ELF-1 (cell line): ENCODE measurements at regions not wholly inside any gene's neighbourhood (a gene's known extent, or its start where the extent isn't known, plus 50 kb on each side); places are given as distances from the start of the nearest gene placed in this dataset.
"Not testable (repeated sequence)": the region's sequence is repeated elsewhere in the genome, so short reads cannot be mapped to it uniquely, and the experiment has no call there.

Source experiments
- DNase-seq: peaks from one replicate; pipeline ENCODE4 v3.0.0-alpha.2; 2016; ENCODE audit warnings: low read depth, low spot score

GRCh38 chr4:141849778-141850177, 213.4 kb downstream of the IL15 start:
- DNase-seq: no peak

GRCh38 chr4:141851246-141851891, 215.0 kb downstream of the IL15 start:
- no peak for DNase-seq

- no peak for DNase-seq
Observed at GRCh38 chr4:141853091-141853764, 216.8 kb downstream of the IL15 start.

GRCh38 chr4:141858437-141858836, 222.1 kb downstream of the IL15 start:
- DNase-seq: no peak

GRCh38 chr4:141860974-141861373, 224.6 kb downstream of the IL15 start:
- no peak for DNase-seq

GRCh38 chr4:141870152-141870551, 233.8 kb downstream of the IL15 start:
- DNase-seq: peak; percentile 14

GRCh38 chr4:141871086-141871770, 234.8 kb downstream of the IL15 start:
- DNase-seq: no peak

- DNase-seq: not testable (repeated sequence)
Observed at GRCh38 chr4:141882650-141883049, 246.3 kb downstream of the IL15 start.

- no peak for DNase-seq
Observed at GRCh38 chr4:141884070-141884469, 247.7 kb downstream of the IL15 start.

GRCh38 chr4:141885112-141885511, 248.7 kb downstream of the IL15 start:
- DNase-seq: no peak

GRCh38 chr4:141890279-141890678, 253.9 kb downstream of the IL15 start:
- DNase-seq: no peak

- DNase-seq: no peak
Observed at GRCh38 chr4:141891260-141892120, 255.1 kb downstream of the IL15 start.

- no peak for DNase-seq
Observed at GRCh38 chr4:141896687-141897086, 260.3 kb downstream of the IL15 start.

- DNase-seq: no peak
Observed at GRCh38 chr4:141898346-141898745, 262.0 kb downstream of the IL15 start.

GRCh38 chr4:141899103-141899502, 262.7 kb downstream of the IL15 start:
- no peak for DNase-seq

GRCh38 chr4:141899541-141899940, 263.2 kb downstream of the IL15 start:
- no peak for DNase-seq

GRCh38 chr4:141900856-141901255, 264.5 kb downstream of the IL15 start:
- peak; percentile 33 for DNase-seq

GRCh38 chr4:141905751-141906150, 269.4 kb downstream of the IL15 start:
- DNase-seq: no peak

- DNase-seq: no peak
Observed at GRCh38 chr4:141909541-141909940, 273.2 kb downstream of the IL15 start.

- no peak for DNase-seq
Observed at GRCh38 chr4:141912831-141913230, 276.4 kb downstream of the IL15 start.

GRCh38 chr4:141913928-141914327, 277.5 kb downstream of the IL15 start:
- DNase-seq: no peak

GRCh38 chr4:141914746-141915145, 278.4 kb downstream of the IL15 start:
- DNase-seq: no peak
